GM19240 (cell line): ENCODE measurements at regions not wholly inside any gene's neighbourhood (a gene's known extent, or its start where the extent isn't known, plus 50 kb on each side); places are given as distances from the start of the nearest gene placed in this dataset.
"Not testable (repeated sequence)": the region's sequence is repeated elsewhere in the genome, so short reads cannot be mapped to it uniquely, and the experiment has no call there.

Experiments
- DNase-seq: peaks from one replicate; pipeline ENCODE4 v3.0.0; 2011; ENCODE audit warnings: low spot score; ENCODE audit not compliant: insufficient read length

- DNase-seq = no peak
Observed at GRCh38 chr4:141290771-141291170, 70.1 kb downstream of the ZNF330 start.

GRCh38 chr4:141294306-141294705 is 73.6 kb downstream of the ZNF330 start:
- DNase-seq = no peak

GRCh38 chr4:141301216-141301615 is 80.5 kb downstream of the ZNF330 start:
- DNase-seq = no peak

GRCh38 chr4:141302924-141303323 is 82.2 kb downstream of the ZNF330 start:
- DNase-seq = no peak

GRCh38 chr4:141304346-141304745 is 83.7 kb downstream of the ZNF330 start:
- DNase-seq = no peak

GRCh38 chr4:141306331-141306730 is 85.6 kb downstream of the ZNF330 start:
- no peak for DNase-seq

DNA sequence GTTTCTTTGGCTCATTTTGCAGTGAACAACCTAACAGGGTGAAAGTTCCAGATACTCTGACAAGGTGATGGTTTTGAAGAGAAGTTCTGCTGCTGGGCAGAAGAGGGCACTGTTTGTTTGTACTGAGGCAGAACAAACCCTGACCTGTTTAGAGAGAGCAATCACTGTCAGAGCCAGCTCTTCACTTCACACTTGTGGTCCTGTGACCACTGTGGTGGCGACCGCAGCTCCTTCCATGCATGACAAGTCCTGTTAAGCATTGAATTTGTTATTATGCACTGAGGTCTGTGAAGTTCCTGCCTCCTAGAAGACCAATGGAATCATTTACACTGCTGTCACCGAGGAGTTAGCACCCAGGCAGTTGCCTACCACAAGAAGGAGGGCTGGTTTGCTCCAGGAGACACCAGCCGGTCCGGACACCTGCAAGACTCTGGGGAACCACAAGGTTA is 86.6 kb downstream of the ZNF330 start:
- peak; percentile 56 for DNase-seq

DNA sequence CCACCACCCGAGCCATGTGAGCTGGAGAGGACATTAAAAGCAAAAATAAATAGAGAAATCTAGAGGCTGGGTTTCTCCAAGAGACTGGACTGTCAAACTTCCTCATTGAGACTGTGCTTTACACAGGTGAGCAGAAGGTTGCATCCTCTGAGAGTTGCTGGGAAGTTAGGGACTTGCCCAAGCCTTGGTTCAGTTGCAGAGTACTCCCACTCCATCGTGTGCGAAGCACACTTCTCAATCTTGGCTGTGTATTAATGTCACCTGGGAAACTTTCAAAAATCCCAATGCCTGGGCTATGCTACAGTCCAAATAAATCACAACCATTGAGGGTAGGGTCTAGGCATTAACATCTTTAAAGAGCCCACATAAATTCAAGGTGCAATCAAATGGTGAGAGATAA is 89.2 kb downstream of the ZNF330 start:
- DNase-seq = no peak

GRCh38 chr4:141311246-141312204 is 90.8 kb downstream of the ZNF330 start:
- DNase-seq = no peak

DNA sequence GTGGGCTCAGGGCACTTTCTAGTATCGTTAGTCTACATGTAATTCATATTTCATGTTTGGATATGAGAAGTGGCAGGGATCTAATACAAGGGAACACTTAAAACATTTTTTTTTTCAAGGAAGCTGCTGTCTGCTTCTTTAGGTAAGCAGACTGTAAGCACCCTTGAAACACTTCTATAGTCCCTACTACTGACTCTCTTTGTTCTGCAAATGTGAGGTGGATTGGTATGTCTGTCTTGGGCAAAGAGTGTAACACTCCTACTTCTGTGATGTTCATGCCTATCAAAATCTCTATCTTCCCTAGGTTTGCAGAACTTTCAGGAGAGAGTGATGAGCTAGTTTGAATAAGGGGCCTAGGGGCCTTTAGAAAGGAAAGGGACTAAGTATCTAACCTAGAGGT is 93.9 kb downstream of the ZNF330 start:
- DNase-seq = no peak

- no peak for DNase-seq
Observed at GRCh38 chr4:141328560-141329173, 108.0 kb downstream of the ZNF330 start.

- no peak for DNase-seq
Observed at GRCh38 chr4:141329174-141329569, 108.5 kb downstream of the ZNF330 start.

GRCh38 chr4:141330616-141331015 is 109.9 kb downstream of the ZNF330 start:
- DNase-seq = no peak

DNA sequence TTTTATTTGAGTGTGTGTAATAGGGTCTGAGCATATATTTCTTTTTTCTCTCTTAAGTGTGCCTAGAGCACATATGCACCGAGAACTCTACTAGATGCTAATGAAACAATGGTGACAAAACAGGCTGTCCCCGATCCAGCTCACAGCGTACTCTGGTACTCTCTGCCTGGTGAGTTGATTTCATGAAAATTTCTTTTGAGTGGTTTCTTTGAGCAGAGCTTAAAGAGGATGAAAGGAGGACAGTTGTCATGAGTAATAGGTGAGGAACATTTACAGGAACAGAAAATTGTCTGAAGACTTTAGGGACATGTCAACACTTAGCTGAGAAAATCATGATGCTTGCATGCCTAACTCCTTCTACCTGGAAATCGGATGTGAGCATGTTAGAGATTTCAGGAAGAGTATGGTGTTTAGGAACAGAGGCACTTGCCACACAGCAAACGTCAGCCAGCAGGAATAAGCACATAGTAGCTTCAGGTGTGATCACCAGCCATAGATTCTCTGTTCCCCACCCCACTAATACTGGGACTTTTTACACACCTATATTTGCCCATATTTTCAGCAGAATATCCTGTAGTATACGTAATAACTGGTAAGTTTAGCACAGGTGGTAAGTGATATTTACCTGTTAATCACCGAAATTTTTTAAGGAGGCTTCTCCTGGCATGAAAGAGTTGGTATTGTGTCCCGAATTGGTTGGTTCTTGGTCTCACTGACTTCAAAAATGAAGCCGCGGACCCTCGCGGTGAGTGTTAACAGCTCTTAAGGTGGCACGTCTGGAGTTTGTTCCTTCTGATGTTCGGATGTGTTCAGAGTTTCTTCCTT is 111.1 kb downstream of the ZNF330 start:
- no peak for DNase-seq

DNA sequence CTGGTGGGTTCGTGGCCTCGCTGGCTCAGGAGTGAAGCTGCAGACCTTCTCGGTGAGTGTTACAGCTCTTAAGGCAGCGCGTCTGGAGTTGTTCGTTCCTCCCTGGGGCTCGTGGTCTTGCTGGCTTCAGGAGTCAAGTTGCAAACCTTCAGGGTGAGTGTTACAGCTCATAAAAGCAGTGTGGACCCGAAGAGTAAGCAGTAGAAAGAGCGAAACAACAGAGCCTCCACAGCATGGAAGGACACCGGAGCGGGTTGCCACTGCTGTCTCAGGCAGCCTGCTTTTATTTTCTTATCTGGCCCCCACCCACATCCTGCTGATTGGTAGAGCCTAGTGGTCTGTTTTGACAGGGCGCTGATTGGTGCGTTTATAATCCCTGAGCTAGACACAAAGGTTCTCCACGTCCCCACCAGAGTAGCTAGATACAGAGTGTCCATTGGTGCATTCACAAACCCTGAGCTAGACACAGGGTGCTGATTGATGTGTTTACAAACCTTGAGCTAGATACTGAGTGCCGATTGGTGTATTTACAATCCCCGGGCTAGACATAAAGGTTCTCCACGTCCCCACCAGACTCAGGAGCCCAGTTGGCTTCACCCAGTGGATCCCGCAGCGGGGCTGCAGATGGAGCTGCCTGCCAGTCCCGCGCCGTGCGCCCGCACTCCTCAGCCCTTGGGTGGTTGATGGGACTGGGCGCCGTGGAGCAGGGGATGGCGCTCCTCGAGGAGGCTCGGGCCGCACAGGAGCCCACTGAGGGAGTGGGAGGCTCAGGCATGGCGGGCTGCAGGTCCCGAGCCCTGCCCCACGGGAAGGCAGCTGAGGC is 111.9 kb downstream of the ZNF330 start:
- not testable (repeated sequence) for DNase-seq

- DNase-seq = not testable (repeated sequence)
Observed at GRCh38 chr4:141333456-141334230, 112.9 kb downstream of the ZNF330 start.

- no peak for DNase-seq
Observed at GRCh38 chr4:141335166-141335565, 114.5 kb downstream of the ZNF330 start.

- DNase-seq = no peak
Observed at GRCh38 chr4:141338238-141338637, 117.5 kb downstream of the ZNF330 start.

DNA sequence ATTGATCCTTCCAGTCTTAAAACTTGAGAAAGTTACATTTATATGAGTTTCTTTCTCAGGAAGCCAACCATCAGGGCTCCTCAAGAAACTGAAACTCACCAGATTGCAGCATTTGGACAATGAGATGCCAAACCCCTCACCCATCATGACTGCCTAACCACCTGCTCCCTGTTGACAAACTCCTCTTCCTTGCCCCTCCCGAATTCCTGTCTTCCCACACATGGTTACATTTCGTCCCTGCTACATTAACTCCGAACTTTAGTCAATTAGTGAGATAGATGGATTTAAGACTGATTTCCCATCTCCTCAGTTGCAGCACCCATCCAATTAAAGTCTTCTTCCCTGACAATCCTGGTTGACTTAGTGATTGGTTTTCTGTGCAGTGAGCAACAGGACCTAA is 118.7 kb downstream of the ZNF330 start:
- no peak for DNase-seq

- DNase-seq = no peak
Observed at GRCh38 chr4:141339966-141340365, 119.3 kb downstream of the ZNF330 start.
